ENCODE measurements at regions not wholly inside any gene's neighbourhood (a gene's known extent, or its start where the extent isn't known, plus 50 kb on each side); places are given as distances from the start of the nearest gene placed in this dataset.
A peak's percentile ranks its signal among the peaks of the same experiment; 100 is the strongest.

- no peak for DNase-seq
Observed at GRCh38 chr5:104444656-104445055, 882.1 kb upstream of the NUDT12 start.

- DNase-seq, result no peak
Observed at GRCh38 chr5:104443706-104444105, 881.1 kb upstream of the NUDT12 start.

GRCh38 chr5:104431981-104432380 lies 869.4 kb upstream of the NUDT12 start:
- no peak for DNase-seq

GRCh38 chr5:104431002-104431620 lies 868.5 kb upstream of the NUDT12 start:
- DNase-seq, result no peak

GRCh38 chr5:104429911-104430310 lies 867.3 kb upstream of the NUDT12 start:
- DNase-seq, result no peak

- no peak for DNase-seq
Observed at GRCh38 chr5:104421431-104421830, 858.8 kb upstream of the NUDT12 start.

- DNase-seq, result no peak
Observed at GRCh38 chr5:104418056-104418455, 855.5 kb upstream of the NUDT12 start.

- DNase-seq, result no peak
Observed at GRCh38 chr5:104412649-104413240, 850.2 kb upstream of the NUDT12 start.

- DNase-seq, result no peak
Observed at GRCh38 chr5:104400941-104401340, 838.4 kb upstream of the NUDT12 start.

- no peak for DNase-seq
Observed at GRCh38 chr5:104385906-104386305, 823.3 kb upstream of the NUDT12 start.

- DNase-seq, result no peak
Observed at GRCh38 chr5:104375345-104375744, 812.8 kb upstream of the NUDT12 start.

- no peak for DNase-seq
Observed at GRCh38 chr5:104372796-104373195, 810.2 kb upstream of the NUDT12 start.

- no peak for DNase-seq
Observed at GRCh38 chr5:104372376-104372775, 809.8 kb upstream of the NUDT12 start.

- DNase-seq, result no peak
Observed at GRCh38 chr5:104370523-104370922, 807.9 kb upstream of the NUDT12 start.

GRCh38 chr5:104367978-104368377 lies 805.4 kb upstream of the NUDT12 start:
- no peak for DNase-seq

- DNase-seq, result no peak
Observed at GRCh38 chr5:104363567-104363966, 801.0 kb upstream of the NUDT12 start.

- DNase-seq, result no peak
Observed at GRCh38 chr5:104361932-104362331, 799.3 kb upstream of the NUDT12 start.

- no peak for DNase-seq
Observed at GRCh38 chr5:104355350-104355749, 792.8 kb upstream of the NUDT12 start.

GRCh38 chr5:104353371-104353770 lies 790.8 kb upstream of the NUDT12 start:
- no peak for DNase-seq

- DNase-seq, result no peak
Observed at GRCh38 chr5:104352954-104353353, 790.4 kb upstream of the NUDT12 start.

- peak; percentile 1 for DNase-seq
Observed at GRCh38 chr5:104347119-104347708, 784.6 kb upstream of the NUDT12 start.

GRCh38 chr5:104345222-104346016 lies 782.8 kb upstream of the NUDT12 start:
- DNase-seq, result no peak

GRCh38 chr5:104344809-104345208 lies 782.2 kb upstream of the NUDT12 start:
- DNase-seq, result no peak

GRCh38 chr5:104327801-104328200 lies 765.2 kb upstream of the NUDT12 start:
- no peak for DNase-seq
